GDM1 (cell line): ENCODE measurements at regions not wholly inside any gene's neighbourhood (a gene's known extent, or its start where the extent isn't known, plus 50 kb on each side); places are given as distances from the start of the nearest gene placed in this dataset.
"Not testable (repeated sequence)": the region's sequence is repeated elsewhere in the genome, so short reads cannot be mapped to it uniquely, and the experiment has no call there.

Experiments
- DNase-seq: peaks from one replicate; lab custom pipeline; 2025; lab: John Stamatoyannopoulos, UW

DNA sequence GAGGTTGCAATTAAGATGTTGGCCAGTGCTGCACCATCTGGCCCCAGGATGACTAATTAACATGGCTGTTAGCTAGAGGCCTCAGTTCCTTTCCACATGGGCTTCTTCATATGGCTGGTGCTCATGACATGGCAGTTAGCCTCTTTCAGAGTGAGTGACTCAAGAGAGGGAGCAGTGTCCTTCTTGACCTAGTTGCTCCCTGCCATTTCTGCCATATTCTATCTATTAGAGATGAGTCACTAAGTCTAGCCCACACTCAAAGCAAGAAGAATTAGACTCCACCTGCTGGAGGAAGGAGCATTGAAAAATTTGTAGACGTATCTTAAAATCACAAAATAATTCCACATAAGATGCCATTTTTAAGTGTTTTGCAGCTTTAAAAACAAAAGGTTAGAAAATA is 651.2 kb upstream of the CCNG1 start:
- DNase-seq: no peak

DNA sequence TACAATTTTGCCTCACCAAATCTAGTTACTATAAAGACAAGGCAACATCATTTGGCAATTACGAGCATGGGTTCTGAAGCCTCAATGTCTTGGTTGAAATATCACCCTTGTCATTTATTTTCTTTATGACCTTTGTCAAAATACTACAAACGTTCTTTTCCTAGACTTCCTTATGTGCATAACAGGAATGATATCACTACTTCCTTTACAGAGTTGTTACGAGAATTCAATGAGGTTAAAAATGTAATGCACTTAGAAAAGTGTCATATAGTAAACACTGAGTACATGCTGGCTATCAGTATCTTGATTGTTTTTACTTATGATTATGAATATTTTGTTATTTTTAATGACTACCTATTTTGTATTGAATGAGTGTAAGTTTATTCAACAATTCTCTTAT is 640.9 kb upstream of the CCNG1 start:
- no peak for DNase-seq

DNA sequence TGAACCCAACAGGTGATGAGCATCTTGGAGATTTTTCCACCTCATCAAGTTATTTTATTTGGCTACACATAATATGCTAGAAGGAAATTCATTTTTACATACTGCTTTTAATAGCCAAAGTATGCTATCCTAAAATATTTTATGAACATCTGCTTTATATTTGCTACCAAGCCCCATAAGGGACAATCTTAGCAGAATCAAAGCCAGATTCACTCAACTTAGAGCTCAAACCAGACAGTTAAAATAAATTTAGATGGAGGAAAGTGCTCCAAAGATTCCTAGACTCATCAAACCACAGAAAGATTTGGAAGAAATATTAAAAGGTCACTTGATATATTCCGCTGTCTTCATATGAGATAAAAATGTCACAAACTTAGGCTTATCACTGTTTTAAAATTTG is 637.1 kb upstream of the CCNG1 start:
- no peak for DNase-seq

DNA sequence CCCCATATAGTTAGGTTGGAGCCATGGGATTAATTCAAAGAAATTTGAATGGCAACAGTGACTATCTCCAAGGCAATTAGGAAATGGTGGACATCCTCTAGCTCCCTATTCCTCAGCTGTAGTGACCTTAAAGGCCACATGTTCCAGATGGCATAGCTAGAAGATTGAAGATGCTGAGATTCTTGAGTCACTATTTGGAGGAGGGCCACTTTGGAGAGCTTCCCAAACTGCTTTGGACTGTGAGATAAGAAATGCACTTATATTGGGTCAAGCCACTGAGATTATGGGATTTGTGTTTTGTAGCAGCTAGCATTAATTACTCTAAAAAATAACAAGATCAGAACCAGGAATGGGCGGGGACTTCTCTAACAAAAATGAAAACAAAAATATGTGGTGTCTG is 636.2 kb upstream of the CCNG1 start:
- no peak for DNase-seq

DNA sequence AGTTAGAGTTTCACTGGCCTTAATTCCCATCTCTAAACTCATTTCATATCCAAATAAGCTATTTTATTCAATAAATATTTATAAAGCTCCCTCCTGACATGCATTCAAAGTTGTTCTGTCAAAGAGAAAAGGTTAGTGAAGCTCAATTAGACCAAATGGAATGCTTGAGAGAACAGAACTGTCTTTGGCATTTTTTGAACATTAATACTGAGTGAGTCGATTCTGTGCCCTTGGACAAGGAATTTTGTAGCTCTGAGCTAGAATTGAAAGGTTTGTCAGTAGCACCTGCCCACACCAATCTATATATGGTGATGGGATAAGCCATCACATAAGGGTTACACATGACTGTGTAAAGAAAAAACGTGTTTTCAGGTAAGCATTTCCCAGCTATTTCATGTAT is 631.2 kb upstream of the CCNG1 start:
- DNase-seq: no peak

DNA sequence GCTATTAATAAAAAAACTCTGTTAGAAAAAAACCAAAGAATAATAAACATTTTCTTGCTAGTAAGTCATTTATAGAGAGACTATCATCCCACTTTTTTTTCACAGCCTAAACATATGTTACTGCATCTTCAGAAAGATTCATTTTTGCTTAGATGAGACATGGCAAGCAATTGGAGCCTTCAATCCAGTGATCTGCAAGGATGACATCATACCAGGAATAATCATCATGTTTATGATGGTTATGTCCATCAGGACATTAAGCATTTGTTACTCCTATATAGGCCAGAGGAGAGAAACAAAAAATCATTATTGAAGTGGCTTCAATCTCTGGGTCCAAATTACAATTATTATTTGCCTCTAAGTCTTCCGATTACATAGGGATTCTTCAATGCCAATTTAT is 626.3 kb upstream of the CCNG1 start:
- no peak for DNase-seq

DNA sequence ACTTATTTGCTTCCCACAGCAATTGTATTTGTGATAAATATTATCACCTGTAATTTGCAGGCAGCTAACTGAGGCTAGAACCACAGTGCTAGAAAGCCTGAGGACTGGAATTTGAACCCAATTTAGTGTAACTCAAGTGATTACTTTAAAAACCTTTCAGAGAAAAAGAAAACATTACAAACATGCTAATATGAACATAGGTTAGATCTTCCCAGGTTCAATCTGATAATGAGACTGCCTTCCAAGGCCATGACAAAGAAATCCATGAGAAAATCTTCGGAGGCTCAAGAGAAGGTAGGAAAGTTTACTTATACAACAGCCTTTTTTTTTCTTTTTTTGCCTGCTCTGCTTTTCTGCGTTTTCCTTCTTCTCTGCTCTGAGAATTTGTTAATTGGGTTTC is 620.6 kb upstream of the CCNG1 start:
- DNase-seq: no peak

DNA sequence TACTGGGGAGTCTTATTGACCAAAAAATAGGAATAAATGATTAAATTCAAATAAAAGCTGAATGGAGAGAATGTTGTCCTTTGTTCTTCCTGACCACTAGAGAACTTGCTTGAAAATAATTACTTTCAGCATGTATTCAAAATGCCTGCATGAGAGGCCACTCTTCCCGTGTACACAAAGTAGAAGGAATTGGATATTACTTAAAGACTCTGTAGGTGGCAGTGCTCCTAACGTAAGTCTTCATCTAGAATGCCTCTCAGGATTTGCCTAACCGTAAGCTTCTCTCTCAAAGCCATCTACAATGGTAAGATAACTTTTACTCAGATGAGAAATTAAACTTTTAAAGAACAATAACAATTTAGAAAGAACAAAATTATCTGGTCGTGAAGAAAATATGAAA is 620.0 kb upstream of the CCNG1 start:
- no peak for DNase-seq

DNA sequence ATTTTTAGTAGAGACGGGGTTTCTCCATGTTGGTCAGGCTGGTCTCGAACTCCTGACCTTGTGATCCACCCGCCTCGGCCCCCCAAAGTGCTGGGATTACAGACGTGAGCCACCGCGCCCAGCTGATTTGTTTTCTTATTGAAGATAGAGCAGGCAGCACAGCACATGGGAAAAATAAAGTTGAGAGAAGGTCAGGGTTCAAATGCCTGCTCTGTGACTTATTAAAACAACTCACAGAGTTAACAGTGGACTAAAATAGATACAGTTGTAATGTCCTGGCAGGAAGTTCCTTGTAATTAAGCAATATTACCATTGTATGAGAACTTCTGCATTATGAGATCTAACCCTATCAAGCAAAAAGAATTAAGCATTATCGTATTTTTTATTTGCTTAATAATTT is 615.7 kb upstream of the CCNG1 start:
- DNase-seq: not testable (repeated sequence)

DNA sequence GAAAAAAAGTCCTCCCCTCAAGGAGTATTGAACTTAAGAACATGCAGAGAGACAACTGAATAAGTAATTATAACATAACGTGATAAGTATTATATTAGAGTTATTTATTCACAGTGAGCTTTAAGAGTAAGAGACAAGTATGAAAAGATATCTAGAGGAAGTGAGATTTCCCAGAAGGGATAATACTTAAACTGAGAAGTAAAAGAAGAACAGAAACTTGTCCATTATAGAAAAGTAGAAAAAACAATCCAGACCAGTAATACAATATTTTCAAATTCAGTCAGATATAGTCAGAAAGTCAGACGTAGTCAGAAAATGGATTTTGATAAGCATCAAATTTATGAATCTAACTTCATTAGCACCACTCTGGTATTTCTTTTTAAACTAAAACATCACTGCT is 613.0 kb upstream of the CCNG1 start:
- DNase-seq: no peak

DNA sequence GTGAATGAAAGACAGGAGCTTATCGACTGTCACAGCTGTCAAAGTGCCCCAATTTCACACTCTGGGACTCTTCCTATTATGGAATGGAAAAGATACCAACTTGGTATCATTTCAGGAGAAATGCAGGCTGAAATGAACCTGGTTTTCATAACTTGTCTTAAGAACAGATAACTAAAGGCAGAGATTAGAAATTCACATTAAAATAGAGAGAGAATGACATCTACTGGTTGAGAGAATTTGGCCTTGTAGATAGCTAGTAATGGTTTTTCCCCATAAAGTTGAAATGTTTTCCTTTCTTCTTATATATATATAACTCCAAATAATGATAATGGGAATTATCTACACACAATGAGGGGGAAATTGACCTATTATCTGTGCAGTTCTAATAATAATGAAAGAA is 600.2 kb upstream of the CCNG1 start:
- DNase-seq: no peak

DNA sequence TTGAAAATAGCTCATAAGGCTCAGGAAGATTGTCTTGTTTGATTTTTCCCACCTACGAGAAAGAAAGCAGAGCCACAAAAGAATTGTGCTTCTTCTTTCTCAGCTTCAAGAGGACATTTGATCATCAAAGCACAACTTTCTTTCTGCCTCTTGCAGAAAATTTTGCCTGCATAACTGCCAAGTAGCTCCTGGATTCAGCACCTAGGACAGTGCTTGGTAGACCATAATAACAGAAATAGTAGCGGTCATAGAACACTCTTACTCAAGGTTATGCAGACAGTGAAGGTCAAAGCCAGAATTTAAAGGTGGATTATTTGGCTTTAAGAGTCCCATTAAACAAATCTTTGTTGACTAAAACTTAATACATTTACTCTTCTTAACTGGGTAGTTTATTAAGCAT is 594.7 kb upstream of the CCNG1 start:
- no peak for DNase-seq

DNA sequence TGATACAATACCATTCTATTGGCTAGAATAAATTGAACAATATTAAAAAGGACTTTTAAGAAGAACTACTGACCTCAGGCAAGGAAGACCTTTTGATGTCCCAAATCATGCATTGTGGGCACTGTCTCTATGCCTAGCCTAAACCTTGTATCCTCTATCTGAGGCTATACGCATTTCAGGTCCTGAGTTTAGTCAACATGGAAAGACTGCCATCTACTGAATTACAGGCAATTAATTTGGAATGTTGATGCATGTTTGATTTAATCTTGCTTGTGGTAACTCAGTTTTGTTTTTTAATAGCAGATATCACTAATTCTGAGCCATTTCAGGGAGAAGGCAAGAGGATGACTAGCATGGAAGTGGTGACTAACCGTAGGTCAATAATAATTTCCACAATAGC is 585.3 kb upstream of the CCNG1 start:
- DNase-seq: no peak

DNA sequence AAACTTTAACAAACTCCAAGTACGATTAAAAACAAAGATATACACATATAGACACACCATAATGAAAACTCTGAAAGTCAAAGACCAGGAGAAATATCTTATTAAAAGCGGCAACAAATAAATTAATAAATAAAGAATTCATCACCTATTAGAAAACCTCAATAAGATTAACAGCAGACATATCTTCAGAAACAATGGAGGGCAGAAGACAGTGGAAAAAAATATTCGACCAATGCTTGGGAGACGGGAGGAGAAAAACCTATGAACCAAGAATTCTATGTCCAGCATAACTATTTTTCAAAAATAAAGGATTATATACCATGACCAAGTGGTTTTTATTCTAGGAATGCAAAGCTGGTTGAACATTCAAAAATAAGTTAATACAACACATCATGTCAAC is 578.6 kb upstream of the CCNG1 start:
- DNase-seq: no peak

DNA sequence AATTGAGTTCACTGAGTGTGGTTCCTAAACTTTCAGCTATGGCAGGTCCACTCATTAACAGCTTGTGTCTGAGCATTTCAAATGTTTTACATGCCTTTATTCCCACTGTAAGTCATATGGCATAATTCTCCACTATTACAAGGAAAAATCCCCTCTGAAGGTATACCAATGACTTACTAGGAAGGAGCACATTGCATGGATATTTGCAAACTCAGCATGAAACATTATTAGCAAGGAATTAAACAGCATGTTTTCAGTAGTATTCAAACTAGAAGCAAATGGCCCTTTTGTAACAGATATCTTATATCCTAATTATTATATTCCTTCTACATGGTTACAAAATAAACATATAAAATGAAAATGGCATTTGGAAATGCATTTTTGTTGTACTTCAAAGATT is 566.4 kb upstream of the CCNG1 start:
- DNase-seq: no peak

DNA sequence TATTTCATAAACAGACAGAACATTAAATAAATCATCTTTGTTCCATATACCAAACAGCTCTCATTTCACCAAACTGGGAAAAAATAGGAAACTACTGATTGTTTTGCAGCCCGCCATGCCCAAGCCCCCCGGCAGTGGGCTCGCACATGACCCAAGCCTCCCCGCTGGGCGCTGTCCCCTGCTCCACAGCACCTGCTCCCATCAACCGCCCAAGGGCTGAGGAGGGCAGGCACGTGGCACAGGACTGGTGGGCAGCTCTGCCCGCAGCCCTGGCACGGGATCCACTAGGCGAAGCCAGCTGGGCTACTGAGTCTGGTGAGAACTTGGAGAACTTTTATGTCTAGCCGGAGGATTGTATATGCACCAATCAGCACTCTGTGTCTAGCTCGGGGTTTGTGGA is 554.8 kb upstream of the CCNG1 start:
- no peak for DNase-seq

DNA sequence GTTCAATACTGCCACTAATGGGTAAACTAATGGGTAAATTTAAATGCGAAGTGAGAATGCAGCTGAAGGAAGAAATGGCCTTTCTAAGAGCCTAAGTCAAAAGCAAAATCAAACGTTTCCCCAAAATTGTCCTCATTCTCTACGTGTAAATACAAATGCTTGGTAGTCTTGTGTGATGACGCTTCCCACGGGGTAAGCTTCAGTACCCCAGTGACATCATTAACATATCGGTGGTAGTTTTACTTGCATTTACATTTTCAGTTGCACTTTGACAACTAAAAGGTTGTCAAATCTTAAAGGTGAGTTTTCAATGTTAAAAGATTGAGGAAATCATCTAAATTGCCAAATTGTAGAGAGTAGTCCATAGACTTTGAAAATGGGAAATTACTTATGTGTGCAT is 550.7 kb upstream of the CCNG1 start:
- DNase-seq: no peak

DNA sequence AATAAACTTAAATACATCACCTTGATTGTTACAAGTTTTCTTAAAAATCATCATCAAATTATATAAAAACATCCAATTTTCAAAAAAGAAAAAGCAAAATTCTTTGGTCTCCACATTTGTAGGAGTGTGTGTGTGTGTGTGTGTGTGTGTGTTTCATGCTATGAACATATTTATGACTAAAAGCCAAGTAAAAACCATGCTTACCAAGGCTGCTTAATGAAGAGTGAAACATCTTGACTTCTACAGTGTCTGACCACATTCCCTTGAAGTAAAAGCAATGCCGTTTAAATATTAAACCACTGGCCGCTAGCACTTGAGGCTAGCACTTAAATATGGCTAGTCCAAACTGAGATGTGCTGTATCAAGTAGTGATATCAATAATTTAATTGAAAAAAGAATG is 549.1 kb upstream of the CCNG1 start:
- no peak for DNase-seq

DNA sequence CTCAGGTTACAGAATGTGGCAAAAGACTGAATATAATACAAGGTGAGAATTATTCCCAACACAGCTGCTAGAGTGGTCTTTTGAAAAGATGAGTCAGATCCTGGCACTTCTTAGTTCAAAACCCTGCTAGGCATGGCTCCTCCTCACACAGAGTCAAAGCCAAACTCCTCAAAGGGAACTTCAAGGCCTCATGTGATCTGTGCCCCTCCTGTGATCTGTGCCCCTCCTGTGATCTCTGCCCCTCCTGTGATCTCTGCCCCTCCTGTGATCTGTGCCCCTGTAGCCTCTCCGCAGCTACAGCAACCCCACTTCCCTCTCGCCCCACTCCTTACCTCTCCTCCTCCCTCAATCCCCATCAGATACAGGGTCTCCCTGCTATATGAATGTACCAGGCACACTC is 525.5 kb upstream of the CCNG1 start:
- no peak for DNase-seq

DNA sequence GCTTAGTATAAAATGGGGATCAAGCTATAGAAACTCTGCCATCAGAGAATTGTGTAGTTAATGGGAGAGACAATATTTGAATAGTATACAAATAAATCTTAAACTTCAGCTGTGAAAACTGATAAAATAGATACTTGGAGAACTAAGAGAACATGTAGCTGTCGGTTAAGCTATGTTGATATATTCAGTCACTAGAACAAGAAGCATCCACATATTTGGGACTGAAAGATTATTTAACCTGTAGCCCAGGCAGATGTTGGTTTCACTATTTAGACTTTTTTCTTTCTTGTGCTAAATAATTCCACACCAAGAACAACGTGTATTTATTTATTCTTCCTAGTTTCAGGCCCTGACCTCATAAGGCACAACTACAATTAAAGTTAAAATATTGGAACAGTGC is 521.0 kb upstream of the CCNG1 start:
- DNase-seq: no peak

DNA sequence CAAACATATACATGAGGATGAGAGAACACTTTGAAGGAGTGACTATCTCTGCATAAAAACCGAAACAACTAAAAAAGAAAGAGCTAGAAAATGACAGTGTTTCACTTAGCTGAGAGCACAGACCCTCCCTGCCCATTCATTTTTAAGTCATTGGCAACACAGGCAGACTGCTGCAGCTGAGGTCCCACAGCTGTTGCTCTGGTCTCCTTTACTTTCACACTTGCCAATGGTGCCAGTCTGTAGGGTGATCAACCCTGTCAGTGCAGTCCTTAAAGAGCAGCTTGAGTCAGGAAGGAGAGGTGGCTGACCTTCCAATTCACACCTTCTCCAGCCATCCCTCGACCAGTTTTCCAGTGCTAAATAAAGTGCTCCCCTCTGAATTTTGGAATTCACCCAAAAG is 508.3 kb upstream of the CCNG1 start:
- DNase-seq: no peak

DNA sequence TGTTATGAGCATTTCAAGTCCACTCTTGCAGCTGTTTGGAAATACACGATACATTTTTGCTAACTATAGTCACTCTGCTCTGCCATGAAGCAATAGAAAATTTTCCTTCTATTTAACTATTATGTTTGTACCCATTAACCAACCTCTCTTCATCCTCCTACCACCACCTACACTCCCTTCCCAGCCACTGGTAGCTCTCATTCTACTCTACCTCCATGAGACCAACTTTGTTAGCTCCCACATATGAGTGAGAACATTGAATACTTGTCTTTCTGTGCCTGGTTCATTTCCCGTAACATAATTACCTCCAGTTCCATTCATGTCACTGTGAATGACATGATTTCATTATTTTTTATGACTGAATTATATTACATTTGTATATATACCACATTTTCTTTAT is 505.9 kb upstream of the CCNG1 start:
- DNase-seq: no peak

DNA sequence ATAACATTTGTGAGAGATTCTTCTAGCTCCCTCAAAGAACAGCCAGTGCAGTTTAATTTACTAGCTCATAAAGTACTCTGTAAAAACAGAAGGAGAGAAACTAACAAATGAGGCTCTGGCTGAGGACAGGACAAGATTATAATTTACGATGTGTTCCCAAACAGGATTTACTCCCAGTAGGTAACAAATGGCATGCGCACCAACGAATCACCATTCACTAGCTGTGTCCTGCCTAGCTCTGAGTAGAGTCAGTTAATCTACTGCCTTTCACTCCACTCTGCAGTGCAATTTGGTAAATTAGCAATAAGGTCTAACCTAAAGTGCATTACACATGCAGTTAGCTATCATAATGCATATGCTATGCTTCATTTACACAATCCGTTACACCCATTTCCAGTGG is 497.4 kb upstream of the CCNG1 start:
- DNase-seq: no peak

DNA sequence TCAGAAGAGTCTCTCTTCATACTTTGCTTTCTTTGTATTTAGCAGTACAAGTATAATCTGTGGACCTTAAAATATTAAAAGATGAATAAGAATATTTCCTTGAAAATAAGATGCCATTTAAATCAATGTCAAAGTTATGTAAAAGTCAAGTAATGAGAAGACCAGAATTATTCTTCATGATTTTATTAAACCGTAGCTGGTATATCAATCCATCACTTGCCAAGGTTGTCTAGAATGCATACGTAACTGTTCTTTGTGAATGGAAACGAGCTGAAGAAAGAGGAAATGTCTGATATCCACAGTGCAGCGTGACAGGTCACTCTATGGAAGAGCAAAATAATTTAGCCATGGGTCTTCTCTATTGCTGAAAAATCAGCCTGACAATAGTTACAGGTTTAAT is 488.7 kb upstream of the CCNG1 start:
- DNase-seq: no peak

DNA sequence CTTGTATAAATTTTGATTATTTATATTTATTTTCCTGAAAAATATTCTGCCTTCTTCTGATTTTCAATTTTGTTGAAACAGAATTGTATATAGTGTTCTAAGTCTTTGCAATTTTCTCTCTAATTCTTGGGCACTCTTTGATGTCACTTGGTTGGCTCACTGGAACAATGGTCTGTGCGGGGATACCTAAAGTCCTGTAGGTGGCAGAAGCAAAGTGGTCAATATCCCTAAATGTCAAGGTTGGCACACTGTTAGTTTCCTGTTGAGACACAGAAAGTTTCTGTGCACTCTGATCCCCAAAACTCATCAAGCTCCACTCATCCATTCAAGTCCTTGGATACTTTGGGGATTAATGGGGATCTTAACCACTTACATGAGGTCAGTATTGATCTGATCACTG is 480.8 kb upstream of the CCNG1 start:
- DNase-seq: no peak

DNA sequence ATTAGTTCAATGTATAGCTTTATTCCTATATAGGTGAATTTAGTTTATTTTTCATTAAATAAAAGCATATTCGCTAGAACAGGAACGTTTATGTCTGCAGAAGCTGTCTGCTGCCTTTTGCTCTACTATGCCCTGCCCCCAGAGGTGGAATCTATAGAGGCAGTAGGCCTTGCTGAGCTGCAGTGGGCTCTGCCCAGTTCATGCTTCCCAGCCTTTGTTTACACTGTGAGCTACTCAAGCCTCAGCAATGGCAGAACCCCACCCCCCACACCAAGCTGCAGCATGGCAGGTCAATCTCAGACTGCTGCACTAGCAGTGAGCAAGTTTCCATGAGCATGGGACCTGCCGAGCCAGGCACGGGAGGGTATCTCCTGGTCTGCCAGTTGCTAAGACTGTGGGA is 473.3 kb upstream of the CCNG1 start:
- not testable (repeated sequence) for DNase-seq
